HEK293T (cell line): ENCODE measurements at regions not wholly inside any gene's neighbourhood (a gene's known extent, or its start where the extent isn't known, plus 50 kb on each side); places are given as distances from the start of the nearest gene placed in this dataset.

Source experiments
- BHLHE40 ChIP-seq: fragments of 450-650 bp; IDR thresholded peaks from 2 replicates; pipeline ENCODE4 v1.6.1; 2016; ENCODE audit warnings: mild to moderate bottlenecking, moderate library complexity, borderline replicate concordance
- SUZ12 ChIP-seq: fragments of 450-650 bp; IDR thresholded peaks from 2 replicates; pipeline ENCODE4 v1.6.1; 2016; ENCODE audit warnings: mild to moderate bottlenecking
- TF ChIP-seq, protein P1 (sequence below): fragments of 450-650 bp; IDR thresholded peaks from 2 replicates; pipeline ENCODE4 v1.6.1; 2016

DNA sequence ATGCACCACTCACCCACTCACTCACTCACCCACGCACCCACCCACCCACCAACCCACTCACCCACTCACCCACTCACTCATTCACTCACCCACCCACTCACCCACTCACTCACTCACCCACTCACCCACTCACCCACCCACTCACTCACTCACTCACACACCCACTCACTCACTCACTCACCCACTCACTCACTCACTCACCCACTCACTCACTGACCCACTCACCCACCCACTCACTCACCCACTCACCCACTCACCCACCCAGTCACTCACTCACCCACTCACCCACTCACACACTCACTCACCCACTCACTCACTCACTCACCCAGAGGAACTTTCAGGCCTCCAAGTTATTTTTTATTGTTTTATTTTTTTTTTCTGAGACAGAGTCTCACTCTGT is 93.1 kb upstream of the MKI67 start:
- TF ChIP-seq, protein P1, sequence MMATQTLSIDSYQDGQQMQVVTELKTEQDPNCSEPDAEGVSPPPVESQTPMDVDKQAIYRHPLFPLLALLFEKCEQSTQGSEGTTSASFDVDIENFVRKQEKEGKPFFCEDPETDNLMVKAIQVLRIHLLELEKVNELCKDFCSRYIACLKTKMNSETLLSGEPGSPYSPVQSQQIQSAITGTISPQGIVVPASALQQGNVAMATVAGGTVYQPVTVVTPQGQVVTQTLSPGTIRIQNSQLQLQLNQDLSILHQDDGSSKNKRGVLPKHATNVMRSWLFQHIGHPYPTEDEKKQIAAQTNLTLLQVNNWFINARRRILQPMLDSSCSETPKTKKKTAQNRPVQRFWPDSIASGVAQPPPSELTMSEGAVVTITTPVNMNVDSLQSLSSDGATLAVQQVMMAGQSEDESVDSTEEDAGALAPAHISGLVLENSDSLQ, result no peak
- TF ChIP-seq BHLHE40, result no peak
- TF ChIP-seq SUZ12, result no peak
